Fibroblast of villous mesenchyme (primary cell): ENCODE measurements at regions not wholly inside any gene's neighbourhood (a gene's known extent, or its start where the extent isn't known, plus 50 kb on each side); places are given as distances from the start of the nearest gene placed in this dataset.

Source experiments
- DNase-seq: peaks from one replicate; pipeline ENCODE4 v3.0.0-alpha.2; 2010; ENCODE audit warnings: low read depth
- H3K4me3 ChIP-seq: 2 replicates; pipeline ENCODE4 v1.5.1; 2011; ENCODE audit warnings: low read depth, mild to moderate bottlenecking, low read length
- TF ChIP-seq, protein P1 (sequence below): IDR thresholded peaks from 2 replicates; pipeline ENCODE4 v1.5.1; 2012; ENCODE audit warnings: low read depth, mild to moderate bottlenecking, low read length; ENCODE audit not compliant: insufficient read depth

GRCh38 chr1:105100102-105100501, 1350.4 kb downstream of the AMY1C start:
- DNase-seq, result no peak
- TF ChIP-seq, protein P1, sequence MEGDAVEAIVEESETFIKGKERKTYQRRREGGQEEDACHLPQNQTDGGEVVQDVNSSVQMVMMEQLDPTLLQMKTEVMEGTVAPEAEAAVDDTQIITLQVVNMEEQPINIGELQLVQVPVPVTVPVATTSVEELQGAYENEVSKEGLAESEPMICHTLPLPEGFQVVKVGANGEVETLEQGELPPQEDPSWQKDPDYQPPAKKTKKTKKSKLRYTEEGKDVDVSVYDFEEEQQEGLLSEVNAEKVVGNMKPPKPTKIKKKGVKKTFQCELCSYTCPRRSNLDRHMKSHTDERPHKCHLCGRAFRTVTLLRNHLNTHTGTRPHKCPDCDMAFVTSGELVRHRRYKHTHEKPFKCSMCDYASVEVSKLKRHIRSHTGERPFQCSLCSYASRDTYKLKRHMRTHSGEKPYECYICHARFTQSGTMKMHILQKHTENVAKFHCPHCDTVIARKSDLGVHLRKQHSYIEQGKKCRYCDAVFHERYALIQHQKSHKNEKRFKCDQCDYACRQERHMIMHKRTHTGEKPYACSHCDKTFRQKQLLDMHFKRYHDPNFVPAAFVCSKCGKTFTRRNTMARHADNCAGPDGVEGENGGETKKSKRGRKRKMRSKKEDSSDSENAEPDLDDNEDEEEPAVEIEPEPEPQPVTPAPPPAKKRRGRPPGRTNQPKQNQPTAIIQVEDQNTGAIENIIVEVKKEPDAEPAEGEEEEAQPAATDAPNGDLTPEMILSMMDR, result no peak
- H3K4me3 ChIP-seq, result no peak overlapping the region

- no peak for DNase-seq
- H3K4me3 ChIP-seq, result no peak overlapping the region
- TF ChIP-seq, protein P1, result no peak
Measured at GRCh38 chr1:105101261-105101660, 1351.6 kb downstream of the AMY1C start.

GRCh38 chr1:105102371-105102770, 1352.7 kb downstream of the AMY1C start:
- no peak overlapping the region for H3K4me3 ChIP-seq
- TF ChIP-seq, protein P1, result no peak
- no peak for DNase-seq

GRCh38 chr1:105122041-105122440, 1372.3 kb downstream of the AMY1C start:
- H3K4me3 ChIP-seq, result no peak overlapping the region
- TF ChIP-seq, protein P1, result no peak
- DNase-seq, result no peak

DNA sequence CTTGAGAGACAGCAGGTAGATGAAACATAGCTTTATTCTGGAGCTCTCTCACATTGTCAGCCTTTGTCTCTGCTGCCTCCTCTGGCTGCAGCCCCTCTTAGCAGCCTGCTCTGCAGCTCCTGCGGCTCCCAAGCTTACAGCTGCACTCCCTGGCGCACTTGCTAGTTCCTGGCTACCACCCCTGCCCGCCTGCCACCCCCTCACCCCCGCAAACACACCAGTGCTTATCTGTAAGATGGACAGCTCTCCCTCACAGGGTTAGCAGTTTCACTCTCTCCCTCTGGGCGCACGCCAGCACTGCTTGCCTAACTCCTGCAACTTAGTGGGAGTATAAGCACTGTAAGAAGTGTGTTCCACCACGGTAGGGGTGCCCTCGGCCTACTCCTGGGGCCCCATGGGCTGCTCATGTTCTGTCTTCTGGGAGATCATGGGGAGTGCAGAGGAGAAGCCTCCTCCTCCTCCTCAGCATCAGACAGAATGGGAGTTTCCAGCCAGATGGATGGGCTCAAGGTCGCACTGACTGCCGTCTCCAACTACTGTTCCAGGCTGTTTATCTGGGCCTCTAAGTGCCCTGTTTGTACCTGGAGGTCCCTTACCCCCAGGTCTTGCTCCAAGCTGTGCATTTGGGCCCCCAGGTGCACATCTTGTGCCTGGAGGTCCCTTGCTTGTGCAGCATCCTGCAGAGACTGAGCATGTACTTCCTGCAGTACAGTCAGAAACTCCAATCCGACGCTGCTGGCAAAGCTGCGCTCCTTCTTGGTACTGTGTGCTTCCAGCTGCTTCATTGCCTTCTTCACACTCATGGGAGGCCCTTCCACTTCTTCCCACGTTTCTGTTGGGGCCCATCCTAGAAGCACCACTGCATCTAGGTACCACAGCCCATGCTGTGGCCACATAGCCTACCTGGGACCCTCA, 1388.1 kb downstream of the AMY1C start:
- DNase-seq, result no peak
- TF ChIP-seq, protein P1, result no peak
- H3K4me3 ChIP-seq, result no peak overlapping the region

- H3K4me3 ChIP-seq, result no peak overlapping the region
- DNase-seq, result no peak
- TF ChIP-seq, protein P1, result no peak
Measured at GRCh38 chr1:105138458-105138893, 1388.8 kb downstream of the AMY1C start.
